Adrenal gland (tissue), 9 donors: ENCODE measurements at regions not wholly inside any gene's neighbourhood (a gene's known extent, or its start where the extent isn't known, plus 50 kb on each side); places are given as distances from the start of the nearest gene placed in this dataset.

ENCODE experiments used
- DNase-seq, 7 donors: peaks; one replicate each; pipeline ENCODE4 v3.0.0-alpha.2; 2019 to 2020
- H3K27ac ChIP-seq, 5 donors: fragments of 200-600 bp; sonication (generic) in 4 of 5; 1 replicate in 3 of 5; 2 replicates in 2 of 5; pipeline versions ENCODE4 v1.5.1 to v1.8.0; 2016 to 2020; ENCODE audit warnings: mild to moderate bottlenecking in 1 of 5
- H3K27me3 ChIP-seq: fragments of 200-600 bp; 2 replicates; pipeline ENCODE4 v1.8.0; 2021
- H3K36me3 ChIP-seq, 2 donors: fragments of 200-600 bp; replicated peaks in 1 of 2; 1 replicate in 1 of 2; 2 replicates in 1 of 2; pipeline versions ENCODE4 v1.5.1 to v1.8.0; 2018 to 2022
- H3K4me1 ChIP-seq, 2 donors: fragments of 200-600 bp; replicated peaks in 1 of 2; 1 replicate in 1 of 2; 2 replicates in 1 of 2; pipeline versions ENCODE4 v1.5.1 to v1.8.0; 2018 to 2021
- H3K4me3 ChIP-seq, 4 donors: fragments of 200-600 bp; sonication (generic) in 3 of 4; one replicate each; pipeline ENCODE4 v1.5.1; 2016 to 2018
- H3K9me3 ChIP-seq, 3 donors: fragments of 200-600 bp; sonication (generic) in 1 of 3; replicated peaks in 1 of 3; 1 replicate in 2 of 3; 2 replicates in 1 of 3; pipeline versions ENCODE4 v1.5.1 to v1.8.0; 2016 to 2021
- CTCF ChIP-seq, 6 experiments: fragments of 450-650 bp in 4 of 6; fragments of 200-600 bp in 2 of 6; sonication (generic) in 1 of 6; IDR thresholded peaks; 1 replicate in 5 of 6; 2 replicates in 1 of 6; pipeline versions ENCODE4 v1.5.1 to v1.8.0; 2016 to 2021; ENCODE audit warnings: antibody characterized with exemption in 6 of 6, mild to moderate bottlenecking in 2 of 6, moderate library complexity in 1 of 6
- POLR2A ChIP-seq, 2 donors: fragments of 450-650 bp; IDR thresholded peaks; one replicate each; pipeline ENCODE4 v1.6.1; 2017; ENCODE audit warnings: antibody characterized with exemption in 2 of 2, mild to moderate bottlenecking in 2 of 2, moderate library complexity in 1 of 2
- WGBS, 4 donors: extraction: QIAGEN DNeasy Blood & Tissue Kit in 2 of 4; methylation state at CpG; one replicate each; pipeline versions ENCODE4 v1.1.5 to v1.1.7; 2013 to 2017; 5-methylcytosine and 5-hydroxymethylcytosine counted together
- intact Hi-C, 2 donors: fragments of 100-400 bp; cut with DNase I; formaldehyde crosslinking; loops; one replicate each; pipeline versions ENCODE4 v1.14.1 to v1.15.0; 2022 to 2023
- donor health status: healthy with polysubstance abuse.
- donor health status: Bipolar disorder and iron deficiency.
- donor health status: DM: yes; HTN: yes; CAD: no.
- donor health status: DM: no; HTN: no; CAD: no.
- donor health status: DM: no; HTN: no; CAD: no.

DNA sequence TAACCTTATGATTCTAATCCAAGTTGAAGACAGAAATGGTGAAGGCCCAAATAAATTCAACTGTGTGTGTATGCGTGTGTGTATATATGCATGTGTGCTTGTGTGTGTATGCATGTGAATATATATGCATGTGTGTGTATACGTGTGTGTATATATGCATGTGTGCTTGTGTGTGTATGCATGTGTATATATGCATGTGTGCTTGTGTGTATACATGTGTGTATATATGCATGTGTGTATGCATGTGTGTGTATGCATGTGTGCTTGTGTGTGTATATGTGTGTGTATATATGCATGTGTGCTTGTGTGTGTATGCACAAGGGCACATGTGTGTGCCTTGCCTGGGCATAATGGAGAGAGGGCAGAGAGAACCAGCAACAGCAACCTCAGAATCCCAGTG lies 184.7 kb upstream of the PLPP4 start:
- no peaks in the 10 kb centered on the region for H3K4me1 ChIP-seq
- WGBS, 4 donors = 83 to 95% (median 90%) methylated on average over 2 of the region's 2 CpGs
- TF ChIP-seq CTCF (IDR thresholded peaks at IDR 0.05) (no peak), POLR2A (IDR thresholded peaks at IDR 0.05) (no peak)
- H3K27ac ChIP-seq = no peak overlapping the region
- no peaks in the 10 kb centered on the region for H3K36me3 ChIP-seq
- intact Hi-C loops = no loop called here
- H3K9me3 ChIP-seq = no peaks in the 10 kb centered on the region
- no peaks in the 10 kb centered on the region for H3K27me3 ChIP-seq
- no peak overlapping the region for H3K4me3 ChIP-seq
- no peak for DNase-seq

- 0 to 25% (median 16%) methylated on average over 1 of the region's 1 CpG for WGBS, 4 donors
- H3K36me3 ChIP-seq = no peaks in the 10 kb centered on the region
Observed at GRCh38 chr10:120278069-120278468, 179.0 kb upstream of the PLPP4 start.

GRCh38 chr10:120279196-120279595 lies 177.8 kb upstream of the PLPP4 start:
- no peak overlapping the region for H3K4me3 ChIP-seq
- WGBS, 4 donors = 88 to 93% (median 92%) methylated on average over 1 of the region's 1 CpG
- H3K27me3 ChIP-seq = peaks cover 3% of the 10 kb centered on the region
- H3K36me3 ChIP-seq = no peaks in the 10 kb centered on the region
- no peaks in the 10 kb centered on the region for H3K9me3 ChIP-seq
- TF ChIP-seq CTCF (IDR thresholded peaks at IDR 0.05) (no peak), POLR2A (IDR thresholded peaks at IDR 0.05) (no peak)
- no peak overlapping the region for H3K27ac ChIP-seq
- intact Hi-C loops = no loop called here
- H3K4me1 ChIP-seq = no peaks in the 10 kb centered on the region
- DNase-seq = no peak

More at GRCh38 chr10:120278069-120278468, 179.0 kb upstream of the PLPP4 start:
- Histone ChIP-seq H3K27ac (no peak overlapping the region), H3K27me3 (peaks cover 3% of the 10 kb centered on the region), H3K4me3 (no peak overlapping the region), H3K9me3 (no peaks in the 10 kb centered on the region), H3K4me1 (no peaks in the 10 kb centered on the region)
- no peak for TF ChIP-seq CTCF (IDR thresholded peaks at IDR 0.05)
- no peak for TF ChIP-seq POLR2A (IDR thresholded peaks at IDR 0.05)
- intact Hi-C loops = no loop called here
- no peak for DNase-seq

GRCh38 chr10:120282421-120282820 lies 174.6 kb upstream of the PLPP4 start:
- H3K4me3 ChIP-seq = no peak overlapping the region
- TF ChIP-seq POLR2A (IDR thresholded peaks at IDR 0.05) = no peak
- no peak for TF ChIP-seq CTCF (IDR thresholded peaks at IDR 0.05)
- no peak overlapping the region for H3K27ac ChIP-seq
- no peaks in the 10 kb centered on the region for H3K9me3 ChIP-seq
- intact Hi-C loops = no loop called here
- peaks cover 3% of the 10 kb centered on the region for H3K27me3 ChIP-seq
- H3K4me1 ChIP-seq = no peaks in the 10 kb centered on the region
- DNase-seq = no peak
- WGBS, 4 donors = 80 to 88% (median 81%) methylated on average over 7 to 8 of the region's 8 CpGs
- no peaks in the 10 kb centered on the region for H3K36me3 ChIP-seq
